Thyroid gland (tissue), 4 donors: ENCODE measurements at regions not wholly inside any gene's neighbourhood (a gene's known extent, or its start where the extent isn't known, plus 50 kb on each side); places are given as distances from the start of the nearest gene placed in this dataset.

ENCODE experiments used
- DNase-seq, 2 donors: peaks; one replicate each; pipeline ENCODE4 v3.0.0-alpha.2; 2019
- H3K27ac ChIP-seq, 3 donors: fragments of 200-600 bp; sonication (generic); 1 replicate in 2 of 3; 2 replicates in 1 of 3; pipeline ENCODE4 v1.5.1; 2016 to 2019; ENCODE audit warnings: mild to moderate bottlenecking in 1 of 3, moderate library complexity in 1 of 3
- H3K27me3 ChIP-seq: fragments of 200-600 bp; sonication (generic); one replicate; pipeline ENCODE4 v1.5.1; 2019
- H3K36me3 ChIP-seq, 2 donors: fragments of 200-600 bp; sonication (generic); one replicate each; pipeline ENCODE4 v1.5.1; 2016 to 2019
- H3K4me1 ChIP-seq, 2 donors: fragments of 200-600 bp; sonication (generic); one replicate each; pipeline ENCODE4 v1.5.1; 2017 to 2019
- H3K4me3 ChIP-seq, 3 donors: fragments of 200-600 bp; sonication (generic); replicated peaks in 1 of 3; 1 replicate in 2 of 3; 2 replicates in 1 of 3; pipeline ENCODE4 v1.5.1; 2016; ENCODE audit warnings: mild to moderate bottlenecking in 1 of 3
- H3K9me3 ChIP-seq: fragments of 200-600 bp; sonication (generic); one replicate; pipeline ENCODE4 v1.5.1; 2017
- POLR2A ChIP-seq, 2 donors: fragments of 450-650 bp; IDR thresholded peaks; one replicate each; pipeline ENCODE4 v1.6.1; 2017; ENCODE audit warnings: antibody characterized with exemption in 2 of 2, mild to moderate bottlenecking in 2 of 2, moderate library complexity in 1 of 2
- WGBS, 2 donors: methylation state at CpG; one replicate each; pipeline ENCODE4 v1.1.5; 2017; 5-methylcytosine and 5-hydroxymethylcytosine counted together
- intact Hi-C: fragments of 100-400 bp; cut with DNase I; formaldehyde crosslinking; loops from one replicate; pipeline ENCODE4 v1.15.1; 2023
- TF ChIP-seq, protein P1 (sequence below), 6 experiments: fragments of 200-600 bp in 3 of 6; fragments of 450-650 bp in 3 of 6; sonication (generic) in 3 of 6; IDR thresholded peaks; one replicate each; pipeline ENCODE4 v1.5.1; 2016 to 2019; ENCODE audit warnings: antibody characterized with exemption in 6 of 6, mild to moderate bottlenecking in 2 of 6, inconsistent platforms in 1 of 6, moderate library complexity in 1 of 6

DNA sequence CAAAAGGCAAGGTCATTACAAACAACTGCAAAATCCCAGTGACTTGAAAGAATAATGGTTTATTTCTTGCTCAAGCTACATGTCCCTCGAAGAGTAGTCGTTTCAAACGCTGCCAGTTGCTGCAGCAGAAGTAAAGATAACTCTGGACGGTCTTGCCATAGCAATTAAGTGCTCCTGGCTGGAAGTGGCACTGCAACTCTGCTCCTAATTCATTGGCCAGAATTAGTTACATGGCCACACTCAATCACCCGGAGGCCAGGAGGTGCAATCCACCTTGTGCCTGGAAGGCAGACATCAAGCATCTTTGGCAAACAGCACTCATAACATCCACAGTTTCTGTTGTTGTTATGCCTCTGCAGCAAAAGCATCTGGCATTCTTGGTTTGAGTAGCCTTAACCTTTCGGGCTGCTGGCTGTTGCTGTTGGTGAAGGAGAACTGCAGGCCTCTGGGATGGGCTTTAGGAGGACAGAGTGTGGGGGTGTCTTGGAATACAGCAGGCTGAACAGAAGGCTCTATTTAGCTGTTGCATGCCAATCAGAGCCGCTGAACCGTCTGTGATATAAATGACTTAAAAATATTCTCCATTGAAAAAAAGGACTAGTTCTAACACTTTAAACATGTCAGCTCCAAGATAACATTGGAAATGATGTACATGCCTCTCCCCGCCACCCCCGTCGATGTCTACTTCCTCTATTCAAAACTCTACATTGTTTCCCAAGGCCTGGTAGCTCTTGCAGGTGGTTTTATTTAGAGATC, 123.5 kb upstream of the DYRK2 start:
- Histone ChIP-seq H3K27ac (no peak overlapping the region), H3K27me3 (no peaks in the 10 kb centered on the region), H3K9me3 (no peaks in the 10 kb centered on the region), H3K4me3 (no peak overlapping the region), H3K4me1 (no peaks in the 10 kb centered on the region), H3K36me3 (no peaks in the 10 kb centered on the region)
- TF ChIP-seq, protein P1, sequence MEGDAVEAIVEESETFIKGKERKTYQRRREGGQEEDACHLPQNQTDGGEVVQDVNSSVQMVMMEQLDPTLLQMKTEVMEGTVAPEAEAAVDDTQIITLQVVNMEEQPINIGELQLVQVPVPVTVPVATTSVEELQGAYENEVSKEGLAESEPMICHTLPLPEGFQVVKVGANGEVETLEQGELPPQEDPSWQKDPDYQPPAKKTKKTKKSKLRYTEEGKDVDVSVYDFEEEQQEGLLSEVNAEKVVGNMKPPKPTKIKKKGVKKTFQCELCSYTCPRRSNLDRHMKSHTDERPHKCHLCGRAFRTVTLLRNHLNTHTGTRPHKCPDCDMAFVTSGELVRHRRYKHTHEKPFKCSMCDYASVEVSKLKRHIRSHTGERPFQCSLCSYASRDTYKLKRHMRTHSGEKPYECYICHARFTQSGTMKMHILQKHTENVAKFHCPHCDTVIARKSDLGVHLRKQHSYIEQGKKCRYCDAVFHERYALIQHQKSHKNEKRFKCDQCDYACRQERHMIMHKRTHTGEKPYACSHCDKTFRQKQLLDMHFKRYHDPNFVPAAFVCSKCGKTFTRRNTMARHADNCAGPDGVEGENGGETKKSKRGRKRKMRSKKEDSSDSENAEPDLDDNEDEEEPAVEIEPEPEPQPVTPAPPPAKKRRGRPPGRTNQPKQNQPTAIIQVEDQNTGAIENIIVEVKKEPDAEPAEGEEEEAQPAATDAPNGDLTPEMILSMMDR (IDR thresholded peaks at IDR 0.05) = no peak
- TF ChIP-seq POLR2A (IDR thresholded peaks at IDR 0.05) = no peak
- DNase-seq = no peak
- 72 to 77% methylated on average over 11 of the region's 11 CpGs for WGBS, 2 donors
- intact Hi-C loops = no loop called here

DNA sequence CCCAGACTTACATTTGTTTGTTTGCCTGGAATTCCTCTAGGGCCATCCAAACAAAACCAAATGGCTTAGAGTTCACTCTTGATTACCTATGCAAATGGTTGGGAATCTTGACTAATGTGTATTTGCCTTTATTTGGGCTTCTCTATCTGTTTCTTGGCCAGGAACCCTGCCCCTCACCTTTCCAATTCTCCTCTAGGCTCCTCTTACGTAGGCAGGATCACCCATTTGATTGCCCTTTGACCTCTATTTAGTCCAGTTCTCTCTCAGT, 123.0 kb upstream of the DYRK2 start:
- no peaks in the 10 kb centered on the region for H3K4me1 ChIP-seq
- H3K27ac ChIP-seq = no peak overlapping the region
- no peaks in the 10 kb centered on the region for H3K9me3 ChIP-seq
- intact Hi-C loops = no loop called here
- no peak overlapping the region for H3K4me3 ChIP-seq
- no peaks in the 10 kb centered on the region for H3K27me3 ChIP-seq
- H3K36me3 ChIP-seq = no peaks in the 10 kb centered on the region
- DNase-seq = no peak
- WGBS, 2 donors = 96 to 100% methylated on average over 1 of the region's 1 CpG
- TF ChIP-seq POLR2A (IDR thresholded peaks at IDR 0.05) = no peak

DNA sequence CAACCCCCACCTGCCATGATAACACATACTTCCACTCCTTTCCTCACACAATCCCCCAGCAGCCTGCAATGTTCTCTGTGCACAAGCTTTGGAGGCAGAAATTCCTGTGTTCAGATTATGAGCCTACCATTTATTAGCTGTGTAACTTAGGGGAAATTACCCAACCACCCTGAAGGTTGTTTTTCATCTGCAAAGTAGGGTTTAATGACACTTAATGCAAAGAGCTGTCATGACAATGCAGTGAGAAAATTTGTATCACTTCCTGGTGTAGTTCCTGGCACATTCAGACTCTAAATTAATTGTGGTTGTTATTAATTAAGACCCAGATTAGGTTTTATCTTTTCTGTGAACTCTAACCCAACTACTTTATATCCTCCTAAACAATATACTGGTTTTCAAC, 122.4 kb upstream of the DYRK2 start:
- Histone ChIP-seq H3K4me3 (no peak overlapping the region), H3K36me3 (no peaks in the 10 kb centered on the region), H3K27ac (no peak overlapping the region), H3K4me1 (no peaks in the 10 kb centered on the region), H3K9me3 (no peaks in the 10 kb centered on the region), H3K27me3 (no peaks in the 10 kb centered on the region)
- intact Hi-C loops = no loop called here
- no peak for DNase-seq
- TF ChIP-seq, protein P1 (IDR thresholded peaks at IDR 0.05) = no peak
- TF ChIP-seq POLR2A (IDR thresholded peaks at IDR 0.05) = no peak

DNA sequence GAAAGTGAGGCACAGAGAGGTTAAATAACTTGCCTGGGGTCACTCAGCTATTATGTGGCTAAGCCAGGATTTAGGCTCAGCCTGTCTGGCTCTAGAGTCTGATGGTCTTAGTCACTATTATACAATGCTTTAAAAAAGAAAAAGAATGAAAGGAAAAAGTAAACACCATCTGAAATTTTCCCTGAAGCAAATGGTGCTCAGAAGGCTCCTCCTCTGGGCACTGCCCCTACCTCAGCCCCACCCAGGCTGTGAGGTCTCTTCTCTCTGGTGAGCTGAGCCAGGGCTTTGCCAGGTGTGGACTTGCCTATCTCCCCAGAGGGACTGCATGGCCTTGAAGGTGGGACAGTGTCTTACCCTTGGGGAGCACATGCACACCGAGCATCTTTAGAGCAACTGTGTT, 117.5 kb upstream of the DYRK2 start:
- TF ChIP-seq, protein P1 (IDR thresholded peaks at IDR 0.05) = no peak
- TF ChIP-seq POLR2A (IDR thresholded peaks at IDR 0.05) = no peak
- intact Hi-C loops = no loop called here
- no peaks in the 10 kb centered on the region for H3K9me3 ChIP-seq
- no peak overlapping the region for H3K4me3 ChIP-seq
- no peak overlapping the region for H3K27ac ChIP-seq
- H3K4me1 ChIP-seq = no peaks in the 10 kb centered on the region
- WGBS, 2 donors = 79 to 80% methylated on average over 1 of the region's 1 CpG
- no peaks in the 10 kb centered on the region for H3K27me3 ChIP-seq
- no peaks in the 10 kb centered on the region for H3K36me3 ChIP-seq
- no peak for DNase-seq

DNA sequence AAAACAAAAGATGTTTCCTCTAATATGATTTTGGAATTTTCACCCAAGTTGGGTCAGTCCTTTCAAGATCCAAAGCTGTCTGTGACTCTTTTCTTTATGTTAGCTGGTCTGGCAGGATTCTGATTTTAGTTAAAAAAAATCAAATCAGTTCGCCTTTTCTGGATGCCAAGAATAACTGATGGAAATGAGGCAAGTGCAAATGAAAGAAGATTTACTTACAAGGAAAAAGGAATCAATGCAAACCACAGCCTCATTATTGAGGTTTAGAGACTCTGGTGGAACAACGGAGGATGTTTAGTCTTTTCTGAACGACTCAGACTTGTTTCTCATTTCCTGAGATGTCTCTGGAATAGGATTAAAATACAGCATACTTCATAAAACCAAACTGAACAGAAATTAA, 117.0 kb upstream of the DYRK2 start:
- Histone ChIP-seq H3K4me1 (no peaks in the 10 kb centered on the region), H3K36me3 (no peaks in the 10 kb centered on the region), H3K27me3 (no peaks in the 10 kb centered on the region), H3K4me3 (no peak overlapping the region), H3K9me3 (no peaks in the 10 kb centered on the region), H3K27ac (no peak overlapping the region)
- DNase-seq = no peak
- WGBS, 2 donors = 64 to 71% methylated on average over 3 of the region's 3 CpGs
- no peak for TF ChIP-seq POLR2A (IDR thresholded peaks at IDR 0.05)
- TF ChIP-seq, protein P1 (IDR thresholded peaks at IDR 0.05) = no peak
- intact Hi-C loops = no loop called here

DNA sequence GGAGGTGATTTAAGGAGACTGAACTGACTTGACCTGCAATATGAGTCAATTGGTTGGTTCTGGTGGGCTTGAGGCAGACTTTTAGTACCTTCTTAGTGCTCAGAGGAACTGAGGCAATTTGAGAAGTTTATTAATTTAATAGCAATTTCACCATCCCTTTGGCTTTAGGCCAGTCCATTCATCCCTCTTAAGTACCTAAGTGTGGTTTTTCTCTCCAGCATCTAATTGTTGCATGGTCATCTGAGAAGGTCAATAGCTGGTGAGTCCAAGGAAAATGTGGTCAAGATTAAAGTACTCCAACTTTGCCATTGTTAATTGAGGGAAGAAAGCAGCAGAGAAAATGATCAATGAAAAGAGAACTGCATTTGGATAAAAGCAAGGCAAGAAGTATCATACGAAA, 115.4 kb upstream of the DYRK2 start:
- Histone ChIP-seq H3K4me3 (no peak overlapping the region), H3K27ac (no peak overlapping the region), H3K9me3 (no peaks in the 10 kb centered on the region), H3K36me3 (no peaks in the 10 kb centered on the region), H3K4me1 (no peaks in the 10 kb centered on the region), H3K27me3 (no peaks in the 10 kb centered on the region)
- intact Hi-C loops = no loop called here
- DNase-seq = no peak
- no peak for TF ChIP-seq POLR2A (IDR thresholded peaks at IDR 0.05)
- TF ChIP-seq, protein P1 (IDR thresholded peaks at IDR 0.05) = no peak
- 96 to 97% methylated on average over 1 of the region's 1 CpG for WGBS, 2 donors
